HUES48 (cell line): ENCODE measurements at regions not wholly inside any gene's neighbourhood (a gene's known extent, or its start where the extent isn't known, plus 50 kb on each side); places are given as distances from the start of the nearest gene placed in this dataset.

Experiments used
- H3K27ac ChIP-seq: one replicate; pipeline ENCODE4 v1.7.0; 2013; ENCODE audit warnings: low read depth, low read length, inconsistent platforms
- H3K27me3 ChIP-seq: 2 replicates; pipeline ENCODE4 v1.6.1; 2013; ENCODE audit warnings: mild to moderate bottlenecking, low read length; ENCODE audit not compliant: control insufficient read depth, insufficient read depth
- H3K36me3 ChIP-seq: 2 replicates; pipeline ENCODE4 v1.6.1; 2013; ENCODE audit warnings: low read length; ENCODE audit not compliant: control insufficient read depth, insufficient read depth
- H3K4me1 ChIP-seq: 2 replicates; pipeline ENCODE4 v1.6.1; 2013; ENCODE audit warnings: mild to moderate bottlenecking, low read length; ENCODE audit not compliant: control insufficient read depth, insufficient read depth
- H3K4me3 ChIP-seq: 2 replicates; pipeline ENCODE4 v1.5.1; 2013; ENCODE audit warnings: mild to moderate bottlenecking, low read depth, low read length
- H3K9ac ChIP-seq: 2 replicates; pipeline ENCODE4 v1.6.1; 2013; ENCODE audit warnings: mild to moderate bottlenecking, low read depth, low read length, moderate library complexity
- H3K9me3 ChIP-seq: 2 replicates; pipeline ENCODE4 v1.6.1; 2013; ENCODE audit warnings: low read length; ENCODE audit not compliant: control insufficient read depth, insufficient read depth

DNA sequence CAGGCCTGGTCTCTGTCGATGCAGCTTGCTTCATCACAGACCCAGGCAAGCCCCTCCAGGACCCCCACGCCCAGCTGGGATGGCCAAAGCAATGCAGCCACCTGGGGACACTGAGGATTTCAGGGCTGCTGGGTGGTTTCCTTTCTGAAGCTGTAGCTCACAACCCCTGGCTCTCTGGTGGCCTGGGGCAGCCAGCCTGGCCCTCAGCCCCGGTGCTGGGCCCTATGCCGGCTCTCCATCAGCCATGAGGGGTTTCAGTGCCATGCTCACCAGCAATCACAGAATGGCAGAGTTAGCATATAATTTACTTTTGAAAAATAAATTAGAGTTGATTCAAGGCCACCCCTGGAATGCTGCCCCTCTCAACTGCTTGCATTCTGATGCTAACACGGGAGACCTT lies 150.2 kb upstream of the UNC5B start:
- H3K27ac ChIP-seq: no peak overlapping the region
- H3K9ac ChIP-seq: no peak overlapping the region
- H3K4me3 ChIP-seq: no peak overlapping the region
- H3K4me1 ChIP-seq: 0 out of 2 replicates have a peak, but pooled peaks cover 5% of the 10 kb centered on the region
- H3K27me3 ChIP-seq: no peaks in the 10 kb centered on the region
- H3K9me3 ChIP-seq: no peaks in the 10 kb centered on the region
- no peaks in the 10 kb centered on the region for H3K36me3 ChIP-seq

DNA sequence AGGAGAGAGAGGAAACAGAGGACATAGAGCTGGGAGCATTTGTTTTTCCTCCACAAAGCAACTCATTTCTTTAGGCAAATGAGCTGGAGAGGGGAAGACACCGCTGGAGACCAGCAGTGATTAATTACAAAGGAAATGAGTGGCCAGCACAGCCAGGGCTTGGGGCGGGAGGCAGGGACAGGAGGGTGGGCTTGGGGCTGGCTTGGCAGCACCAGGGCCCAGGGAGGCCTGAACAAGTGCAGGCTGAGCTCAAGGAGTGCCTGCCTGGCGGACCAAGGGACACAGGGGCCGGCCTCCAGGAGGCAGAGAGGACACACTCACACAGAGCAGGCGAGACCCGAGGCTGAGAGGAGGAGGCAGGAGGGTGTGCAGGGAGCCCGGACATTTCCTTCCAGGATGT lies 149.0 kb upstream of the UNC5B start:
- Histone ChIP-seq H3K27ac (no peak overlapping the region), H3K4me1 (0 out of 2 replicates have a peak, but pooled peaks cover 5% of the 10 kb centered on the region), H3K9me3 (no peaks in the 10 kb centered on the region), H3K9ac (no peak overlapping the region), H3K4me3 (no peak overlapping the region), H3K36me3 (no peaks in the 10 kb centered on the region), H3K27me3 (no peaks in the 10 kb centered on the region)

DNA sequence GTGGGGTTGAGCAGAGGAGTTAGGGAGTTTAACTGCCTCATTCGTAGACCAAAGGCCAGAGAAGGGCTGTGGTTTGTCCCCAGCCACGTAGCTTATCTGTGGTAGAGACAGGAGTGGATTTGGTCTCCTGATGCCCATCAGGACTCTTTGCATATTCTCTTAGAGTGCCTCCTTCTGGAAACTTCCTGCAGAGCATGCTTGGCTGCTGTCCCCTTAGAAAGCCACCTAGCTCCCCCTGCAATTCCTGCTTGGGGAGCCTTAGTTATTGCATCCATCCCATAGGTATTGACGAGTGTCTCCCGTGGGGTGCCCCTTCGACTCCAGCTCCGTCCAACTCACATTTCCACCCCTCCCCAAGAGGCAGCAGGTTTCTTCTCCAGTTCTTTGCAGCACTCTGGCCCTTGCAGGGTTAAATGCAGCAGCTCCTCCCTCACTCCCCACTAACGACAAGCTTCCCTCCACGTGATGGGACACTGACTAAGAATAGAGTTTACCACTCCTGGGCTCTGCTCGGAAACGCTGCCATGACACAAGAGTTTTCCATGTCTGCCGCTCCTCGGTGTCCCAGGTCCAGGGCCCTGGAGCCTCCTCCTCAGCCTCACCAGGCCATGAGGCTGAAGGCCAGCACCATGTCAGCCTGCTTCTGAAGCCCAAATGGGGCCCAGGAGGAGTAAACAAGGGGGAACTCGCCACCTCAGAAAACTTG lies 147.8 kb upstream of the UNC5B start:
- no peak overlapping the region for H3K9ac ChIP-seq
- H3K9me3 ChIP-seq: no peaks in the 10 kb centered on the region
- H3K27ac ChIP-seq: no peak overlapping the region
- no peak overlapping the region for H3K4me3 ChIP-seq
- no peaks in the 10 kb centered on the region for H3K36me3 ChIP-seq
- H3K4me1 ChIP-seq: peaks cover 5% of the 10 kb centered on the region; the same call in 1 of the 2 replicates
- H3K27me3 ChIP-seq: no peaks in the 10 kb centered on the region

DNA sequence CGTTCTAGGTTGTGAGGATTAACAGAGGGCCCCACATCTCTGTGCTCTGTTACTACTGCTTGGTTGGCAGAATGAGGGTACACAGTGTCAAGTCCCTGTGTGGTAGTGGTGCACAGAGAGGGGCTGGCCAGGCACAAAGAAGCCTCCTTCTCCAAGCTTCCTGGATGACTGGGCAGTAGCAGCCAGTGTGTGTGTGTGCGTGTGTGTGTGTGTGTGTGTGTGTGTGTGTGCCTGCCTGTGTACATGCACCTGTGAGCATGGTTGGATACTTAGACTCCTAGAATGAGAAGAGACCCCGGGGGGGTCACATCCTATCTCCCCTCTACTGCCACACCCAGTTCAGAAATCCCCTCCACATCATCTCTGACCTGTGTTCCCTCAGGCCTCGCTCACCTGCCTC lies 146.7 kb upstream of the UNC5B start:
- Histone ChIP-seq H3K9ac (no peak overlapping the region), H3K27ac (no peak overlapping the region)

DNA sequence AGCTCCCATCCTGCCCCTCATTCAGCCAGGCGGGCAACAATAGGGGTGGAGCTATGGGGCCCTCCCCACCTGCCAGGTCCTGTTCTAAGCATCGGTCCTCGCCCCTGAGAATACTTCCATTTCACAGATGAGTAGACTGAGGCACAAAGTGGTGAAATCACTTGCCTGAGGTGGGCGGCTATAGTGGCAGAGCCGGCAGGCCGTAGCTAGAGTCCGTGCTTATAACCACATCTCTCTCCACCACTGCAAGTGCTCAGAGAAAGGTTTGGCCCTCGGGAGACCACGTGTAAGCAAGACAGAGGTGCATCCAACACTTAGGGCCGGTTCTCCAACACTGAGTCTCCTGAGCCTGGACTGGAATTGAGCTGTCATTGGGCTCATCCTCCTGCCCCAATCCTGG lies 145.8 kb upstream of the UNC5B start:
- H3K9me3 ChIP-seq: no peaks in the 10 kb centered on the region
- H3K27me3 ChIP-seq: no peaks in the 10 kb centered on the region
- H3K36me3 ChIP-seq: no peaks in the 10 kb centered on the region
- no peak overlapping the region for H3K9ac ChIP-seq
- H3K27ac ChIP-seq: no peak overlapping the region
- H3K4me1 ChIP-seq: peaks cover 5% of the 10 kb centered on the region; the same call in 1 of the 2 replicates
- no peak overlapping the region for H3K4me3 ChIP-seq

More for the DNA sequence above, 146.7 kb upstream of the UNC5B start:
- H3K9me3 ChIP-seq: no peaks in the 10 kb centered on the region
- H3K4me3 ChIP-seq: no peak overlapping the region
- no peaks in the 10 kb centered on the region for H3K36me3 ChIP-seq
- peaks cover 5% of the 10 kb centered on the region; the same call in 1 of the 2 replicates for H3K4me1 ChIP-seq
- H3K27me3 ChIP-seq: no peaks in the 10 kb centered on the region

DNA sequence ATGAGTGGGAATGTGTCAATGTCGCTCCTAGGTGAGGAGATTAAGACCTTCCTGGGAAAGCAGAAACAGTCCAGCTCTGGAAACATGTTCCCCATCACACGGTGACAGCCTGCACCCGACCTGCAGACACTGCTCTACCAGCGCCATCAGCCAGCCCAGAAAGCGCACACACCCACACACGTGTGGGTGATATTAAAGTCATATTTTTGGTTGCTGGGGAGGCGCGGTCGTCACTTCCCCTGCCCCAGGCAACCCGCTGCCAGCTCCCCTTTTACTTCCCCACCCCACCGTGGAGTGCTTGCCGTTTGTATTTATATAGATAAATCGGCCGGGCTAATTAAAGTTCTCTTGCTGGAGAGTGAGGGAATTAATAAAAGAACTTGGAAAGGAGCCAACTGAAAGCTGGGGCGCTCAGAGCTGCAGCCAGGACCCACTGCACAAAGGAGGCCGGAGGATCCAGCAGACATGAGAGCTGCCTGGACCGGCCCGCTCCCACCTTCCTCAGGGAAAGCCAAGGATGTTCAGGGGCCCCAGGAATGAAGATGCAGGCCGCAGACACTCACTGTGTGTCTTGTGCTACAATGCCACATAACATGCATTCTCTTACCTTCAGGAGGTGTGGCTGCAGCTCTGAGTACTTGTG lies 145.2 kb upstream of the UNC5B start:
- Histone ChIP-seq H3K36me3 (no peaks in the 10 kb centered on the region), H3K4me3 (no peak overlapping the region), H3K4me1 (peaks cover 5% of the 10 kb centered on the region; the same call in 1 of the 2 replicates), H3K27ac (no peak overlapping the region), H3K9me3 (no peaks in the 10 kb centered on the region), H3K9ac (no peak overlapping the region), H3K27me3 (no peaks in the 10 kb centered on the region)

DNA sequence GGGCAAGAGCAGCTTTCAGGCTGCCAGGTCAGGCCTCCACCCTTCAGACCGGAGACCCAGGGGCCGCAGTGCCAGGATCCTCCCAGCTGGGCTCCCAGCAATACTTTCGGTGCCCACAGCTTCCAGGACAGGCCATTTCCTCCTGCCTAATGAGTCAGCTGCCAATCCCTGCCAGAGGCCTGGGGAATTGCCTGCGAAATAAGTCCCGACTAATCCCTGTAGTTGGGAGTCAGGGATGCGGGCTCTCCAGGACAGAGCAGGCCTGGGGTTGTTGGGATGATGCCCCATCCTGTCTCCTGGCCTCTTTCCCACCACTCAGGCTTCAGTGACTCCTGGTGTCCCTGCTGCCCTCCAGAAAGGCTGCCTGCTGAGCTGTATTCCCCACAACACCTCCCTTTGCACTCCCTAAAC lies 143.5 kb upstream of the UNC5B start:
- H3K27ac ChIP-seq: no peak overlapping the region
- H3K9me3 ChIP-seq: no peaks in the 10 kb centered on the region
- H3K4me1 ChIP-seq: no peaks in the 10 kb centered on the region; the same call in 1 of the 2 replicates
- H3K27me3 ChIP-seq: no peaks in the 10 kb centered on the region
- H3K36me3 ChIP-seq: no peaks in the 10 kb centered on the region
- no peak overlapping the region for H3K4me3 ChIP-seq
- no peak overlapping the region for H3K9ac ChIP-seq

DNA sequence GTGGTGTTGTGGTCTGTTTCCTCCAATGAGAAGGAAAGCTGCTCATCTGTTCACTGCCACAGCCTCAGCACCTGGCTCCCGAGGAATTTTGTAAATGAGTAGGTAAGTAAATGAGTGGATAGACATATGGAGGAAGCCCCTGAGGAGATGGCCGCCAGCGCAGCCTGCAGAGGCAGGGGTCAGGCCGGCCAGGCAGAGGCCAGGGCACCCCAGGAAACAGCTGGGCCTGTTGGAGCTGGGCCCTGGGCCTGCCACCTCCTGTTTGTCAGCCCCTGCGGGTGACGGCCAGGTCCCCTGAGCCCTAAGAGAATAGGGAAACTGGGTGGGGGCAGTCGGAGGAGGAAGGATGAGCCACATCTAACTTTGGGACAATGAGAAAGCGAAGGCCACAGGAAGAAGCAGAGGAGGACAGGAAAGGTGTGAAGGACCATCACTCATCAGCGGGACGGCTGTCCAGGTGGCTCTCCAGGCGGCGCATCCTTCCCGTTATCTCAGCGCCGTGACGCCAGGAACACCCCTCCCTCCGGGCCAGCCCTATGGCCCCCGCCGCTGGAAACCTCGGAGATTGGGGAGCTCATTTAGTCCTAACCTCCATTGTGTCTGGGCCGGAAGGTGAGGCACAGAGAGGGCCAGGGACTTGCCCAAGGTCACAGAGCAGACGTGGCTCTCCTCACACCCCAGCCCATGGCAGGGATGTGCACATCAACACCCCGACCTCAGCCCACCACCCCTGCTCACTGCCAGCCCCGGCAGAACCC lies 142.3 kb upstream of the UNC5B start:
- no peaks in the 10 kb centered on the region for H3K27me3 ChIP-seq
- H3K9me3 ChIP-seq: no peaks in the 10 kb centered on the region
- no peaks in the 10 kb centered on the region for H3K36me3 ChIP-seq
- H3K9ac ChIP-seq: no peak overlapping the region
- peaks cover 8% of the 10 kb centered on the region; the same call in 1 of the 2 replicates for H3K4me1 ChIP-seq
- H3K4me3 ChIP-seq: no peak overlapping the region
- no peak overlapping the region for H3K27ac ChIP-seq

DNA sequence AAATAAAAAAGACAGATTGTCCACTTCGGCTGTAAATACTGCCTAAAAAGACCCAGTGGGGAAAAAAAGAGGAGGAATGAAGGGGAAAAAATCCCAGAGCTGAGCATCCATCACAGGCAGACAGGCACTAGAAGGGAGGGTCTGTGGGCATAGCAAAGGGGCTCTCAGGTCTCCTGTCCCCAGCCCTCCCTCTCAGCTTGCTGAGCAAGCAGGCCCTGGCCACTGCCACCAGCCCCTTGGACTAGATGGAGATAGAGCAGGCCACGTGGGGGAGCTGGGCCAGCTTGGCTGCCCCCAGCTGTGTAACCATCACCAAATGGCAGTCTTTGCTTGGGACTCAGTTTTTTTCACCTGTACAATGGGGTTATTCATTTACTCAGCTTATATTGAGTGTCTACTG lies 141.6 kb upstream of the UNC5B start:
- H3K9ac ChIP-seq: no peak overlapping the region
- H3K27ac ChIP-seq: no peak overlapping the region
- H3K4me3 ChIP-seq: no peak overlapping the region
- H3K4me1 ChIP-seq: peaks cover 8% of the 10 kb centered on the region; the same call in 1 of the 2 replicates
- no peaks in the 10 kb centered on the region for H3K27me3 ChIP-seq
- no peaks in the 10 kb centered on the region for H3K9me3 ChIP-seq
- no peaks in the 10 kb centered on the region for H3K36me3 ChIP-seq

DNA sequence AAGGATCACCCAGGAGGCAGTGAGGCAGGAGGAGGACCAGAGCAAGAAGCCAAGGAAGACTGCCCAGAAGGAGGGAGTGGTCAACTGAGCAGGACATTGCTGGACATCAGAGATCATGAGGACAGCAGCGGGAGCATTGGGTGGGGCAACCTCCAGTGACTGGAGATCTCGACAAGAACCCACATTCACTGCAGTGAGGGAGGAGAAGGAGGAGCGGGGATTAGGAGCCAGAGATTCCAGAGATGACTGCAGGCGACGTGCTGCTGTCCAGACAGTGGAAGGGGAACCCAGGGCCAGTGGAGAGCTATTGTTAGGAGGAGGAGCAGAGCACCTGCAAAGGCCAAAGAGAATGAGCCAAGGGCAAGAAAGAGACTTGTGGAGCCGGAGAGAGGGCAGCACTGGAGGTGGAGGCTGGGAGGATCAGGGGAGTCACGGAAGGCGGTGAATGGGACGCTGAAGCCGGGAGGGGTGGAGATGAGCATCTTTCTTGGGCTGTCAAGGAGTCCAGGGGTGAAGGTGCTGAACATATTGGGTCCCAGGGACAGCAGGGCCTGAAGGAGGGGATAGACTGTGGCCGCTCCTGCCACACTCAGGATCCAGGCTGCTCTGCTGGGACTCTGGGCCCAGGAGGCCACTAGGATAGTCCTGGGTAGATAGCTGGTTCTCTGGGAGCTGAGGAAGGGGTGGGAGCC lies 140.1 kb upstream of the UNC5B start:
- H3K9ac ChIP-seq: no peak overlapping the region
- no peaks in the 10 kb centered on the region for H3K36me3 ChIP-seq
- peaks cover 11% of the 10 kb centered on the region; the same call in 1 of the 2 replicates for H3K4me1 ChIP-seq
- H3K4me3 ChIP-seq: no peak overlapping the region
- H3K27me3 ChIP-seq: no peaks in the 10 kb centered on the region
- H3K27ac ChIP-seq: no peak overlapping the region
- H3K9me3 ChIP-seq: no peaks in the 10 kb centered on the region
